ENCODE measurements at regions not wholly inside any gene's neighbourhood (a gene's known extent, or its start where the extent isn't known, plus 50 kb on each side); places are given as distances from the start of the nearest gene placed in this dataset.
"Not testable (repeated sequence)": the region's sequence is repeated elsewhere in the genome, so short reads cannot be mapped to it uniquely, and the experiment has no call there.

- no peak for DNase-seq
These were observed 315.8 kb upstream of the PRICKLE1 start for GRCh38 chr12:42905419-42905705.

- no peak for DNase-seq
These were observed 315.3 kb upstream of the PRICKLE1 start for GRCh38 chr12:42904683-42905418.

GRCh38 chr12:42903736-42904135 is 314.2 kb upstream of the PRICKLE1 start:
- DNase-seq = no peak

- DNase-seq = no peak
These were observed 312.5 kb upstream of the PRICKLE1 start for GRCh38 chr12:42902001-42902400.

- no peak for DNase-seq
These were observed 304.3 kb upstream of the PRICKLE1 start for GRCh38 chr12:42893803-42894202.

- DNase-seq = no peak
These were observed 303.4 kb upstream of the PRICKLE1 start for GRCh38 chr12:42892702-42893551.

GRCh38 chr12:42887657-42888056 is 298.1 kb upstream of the PRICKLE1 start:
- no peak for DNase-seq

- DNase-seq = no peak
These were observed 296.6 kb upstream of the PRICKLE1 start for GRCh38 chr12:42886160-42886559.

- no peak for DNase-seq
These were observed 296.1 kb upstream of the PRICKLE1 start for GRCh38 chr12:42885677-42886076.

GRCh38 chr12:42884116-42884515 is 294.6 kb upstream of the PRICKLE1 start:
- no peak for DNase-seq

- no peak for DNase-seq
These were observed 283.9 kb upstream of the PRICKLE1 start for GRCh38 chr12:42873401-42873800.

GRCh38 chr12:42871816-42872215 is 282.3 kb upstream of the PRICKLE1 start:
- no peak for DNase-seq

GRCh38 chr12:42868291-42868690 is 278.7 kb upstream of the PRICKLE1 start:
- DNase-seq = no peak

- no peak for DNase-seq
These were observed 275.7 kb upstream of the PRICKLE1 start for GRCh38 chr12:42865282-42865681.

GRCh38 chr12:42862055-42862454 is 272.5 kb upstream of the PRICKLE1 start:
- DNase-seq = no peak

- not testable (repeated sequence) for DNase-seq
These were observed 270.8 kb upstream of the PRICKLE1 start for GRCh38 chr12:42860331-42860730.

GRCh38 chr12:42859612-42860011 is 270.1 kb upstream of the PRICKLE1 start:
- DNase-seq = no peak

- no peak for DNase-seq
These were observed 267.6 kb upstream of the PRICKLE1 start for GRCh38 chr12:42857106-42857505.

GRCh38 chr12:42855362-42855950 is 265.9 kb upstream of the PRICKLE1 start:
- no peak for DNase-seq

- no peak for DNase-seq
These were observed 265.3 kb upstream of the PRICKLE1 start for GRCh38 chr12:42854826-42855225.

- DNase-seq = no peak
These were observed 264.7 kb upstream of the PRICKLE1 start for GRCh38 chr12:42854208-42854607.

GRCh38 chr12:42853370-42854140 is 264.0 kb upstream of the PRICKLE1 start:
- DNase-seq = no peak

GRCh38 chr12:42846782-42847181 is 257.2 kb upstream of the PRICKLE1 start:
- DNase-seq = no peak
